ENCODE measurements at regions not wholly inside any gene's neighbourhood (a gene's known extent, or its start where the extent isn't known, plus 50 kb on each side); places are given as distances from the start of the nearest gene placed in this dataset.
A peak's percentile ranks its signal among the peaks of the same experiment; 100 is the strongest.

- Histone ChIP-seq H3K9me3 (no peaks in the 10 kb centered on the region), H3K4me3 (no peak overlapping the region), H3K27me3 (no peaks in the 10 kb centered on the region), H3K36me3 (no peaks in the 10 kb centered on the region), H3K27ac (no peak overlapping the region), H3K4me1 (no peaks in the 10 kb centered on the region)
- TF ChIP-seq CTCF (IDR thresholded peaks at IDR 0.05) (no peak), POLR2A (IDR thresholded peaks at IDR 0.05) (no peak)
- 19% methylated on average over 7 of the region's 29 CpGs for WGBS (ENCODE audit: insufficient coverage, low coverage, low lambda C conversion rate, missing lambda C conversion rate)
- no peak for ATAC-seq
- DNase-seq, result peak in 2 of 3 donors; percentile 12 to 45
- intact Hi-C loops (cut with DNase I), result no loop called here
Measured at GRCh38 chr7:1296356-1296981, 63.8 kb downstream of the UNCX start.

- intact Hi-C loops (cut with DNase I), result no loop called here
- TF ChIP-seq POLR2A (IDR thresholded peaks at IDR 0.05) (no peak), CTCF (IDR thresholded peaks at IDR 0.05) (no peak)
- Histone ChIP-seq H3K36me3 (no peaks in the 10 kb centered on the region), H3K4me3 (no peak overlapping the region), H3K27ac (no peak overlapping the region), H3K27me3 (no peaks in the 10 kb centered on the region), H3K9me3 (no peaks in the 10 kb centered on the region), H3K4me1 (no peaks in the 10 kb centered on the region)
- DNase-seq, result peak in 1 of 3 donors; percentile 29
- 48% methylated on average over 13 of the region's 44 CpGs for WGBS (ENCODE audit: insufficient coverage, low coverage, low lambda C conversion rate, missing lambda C conversion rate)
- ATAC-seq, result no peak
Measured at GRCh38 chr7:1297017-1297960, 64.6 kb downstream of the UNCX start.

DNA sequence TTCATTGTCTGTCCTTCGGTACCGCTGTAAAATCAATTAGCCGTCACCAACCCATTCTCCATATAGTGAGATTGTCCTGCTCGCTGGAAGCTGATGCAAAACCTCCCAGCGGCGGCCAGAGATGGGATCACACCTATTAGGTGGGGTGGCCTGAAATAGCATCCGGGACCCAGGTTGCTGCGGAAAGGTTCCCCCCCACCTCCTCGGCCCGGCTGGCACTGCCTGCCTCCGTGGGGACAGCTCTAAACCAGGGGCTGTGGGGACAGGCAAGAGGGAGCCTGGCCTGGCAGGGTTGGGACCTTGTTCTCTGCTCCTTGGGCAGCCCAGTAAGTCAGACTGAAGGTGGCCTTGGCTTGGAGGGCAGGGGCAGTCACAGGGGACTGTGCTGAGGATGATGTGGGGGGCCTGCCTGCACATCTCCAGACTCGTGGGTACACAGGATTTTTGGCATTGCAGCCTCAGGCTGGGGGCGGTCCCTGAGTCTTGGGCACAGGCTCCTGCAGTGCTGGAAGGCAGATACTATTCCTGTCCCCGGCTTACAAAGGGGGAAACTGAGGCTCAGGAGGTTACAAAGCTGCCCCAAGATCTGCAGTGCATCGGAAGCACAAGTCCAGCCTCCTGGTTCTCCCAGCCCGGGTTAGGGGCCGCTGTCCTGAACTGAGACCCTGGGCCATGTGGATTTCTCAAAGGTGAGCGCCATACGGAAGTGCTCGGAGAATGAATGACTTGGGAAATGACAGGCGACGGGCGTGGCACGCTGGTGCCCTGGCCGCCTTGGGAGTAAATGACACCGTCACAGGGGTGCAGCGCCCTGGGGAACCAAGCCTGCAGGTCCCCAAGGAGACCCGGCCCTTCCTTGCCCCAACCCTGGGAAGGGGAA, 65.6 kb downstream of the UNCX start:
- no peaks in the 10 kb centered on the region for H3K27me3 ChIP-seq
- H3K27ac ChIP-seq, result no peak overlapping the region
- ATAC-seq (no peak), DNase-seq (peak in 1 of 3 donors; percentile 31)
- WGBS (ENCODE audit: insufficient coverage, low coverage, low lambda C conversion rate, missing lambda C conversion rate), result 61% methylated on average over 15 of the region's 28 CpGs
- H3K4me1 ChIP-seq, result no peaks in the 10 kb centered on the region
- intact Hi-C loops (cut with DNase I), result no loop called here
- no peak overlapping the region for H3K4me3 ChIP-seq
- H3K9me3 ChIP-seq, result no peaks in the 10 kb centered on the region
- TF ChIP-seq POLR2A (IDR thresholded peaks at IDR 0.05) (no peak), CTCF (IDR thresholded peaks at IDR 0.05) (no peak)
- no peaks in the 10 kb centered on the region for H3K36me3 ChIP-seq

Measured in right lobe of liver (tissue), 6 donors.